22Rv1 (cell line): ENCODE measurements at regions not wholly inside any gene's neighbourhood (a gene's known extent, or its start where the extent isn't known, plus 50 kb on each side); places are given as distances from the start of the nearest gene placed in this dataset.

Experiments
- H3K27ac ChIP-seq: fragments of 450-650 bp; 2 replicates; pipeline ENCODE4 v1.5.1; 2017
- CTCF ChIP-seq: fragments of 450-650 bp; IDR thresholded peaks from 2 replicates; pipeline ENCODE4 v1.5.1; 2017; ENCODE audit warnings: mild to moderate bottlenecking
- ZFX ChIP-seq: fragments of 450-650 bp; IDR thresholded peaks from 2 replicates; pipeline ENCODE4 v1.6.1; 2017; ENCODE audit warnings: antibody characterized with exemption, borderline replicate concordance

DNA sequence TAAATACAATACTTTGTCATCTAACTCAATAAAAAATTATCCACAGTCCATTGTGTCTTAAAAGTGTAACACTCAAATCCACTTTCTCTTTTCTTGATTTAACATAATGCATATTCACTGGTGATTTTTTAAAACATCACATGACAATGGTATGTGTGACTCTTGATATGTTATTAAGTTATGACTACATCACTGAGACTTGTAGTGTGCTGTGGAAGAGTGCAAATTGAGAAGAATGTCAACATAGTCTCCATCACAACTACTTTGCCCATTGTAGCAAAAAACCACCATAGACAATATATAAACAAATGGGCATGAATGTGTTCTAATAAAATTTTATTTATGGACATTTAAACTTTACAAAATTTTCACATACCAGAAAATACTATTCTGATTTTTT is 380.7 kb upstream of the PMFBP1 start:
- no peak for TF ChIP-seq CTCF
- no peak for TF ChIP-seq ZFX
- H3K27ac ChIP-seq: no peak overlapping the region

- TF ChIP-seq ZFX (no peak), CTCF (no peak)
- no peak overlapping the region for H3K27ac ChIP-seq
Observed at GRCh38 chr16:72551649-72552048, 379.7 kb upstream of the PMFBP1 start.

DNA sequence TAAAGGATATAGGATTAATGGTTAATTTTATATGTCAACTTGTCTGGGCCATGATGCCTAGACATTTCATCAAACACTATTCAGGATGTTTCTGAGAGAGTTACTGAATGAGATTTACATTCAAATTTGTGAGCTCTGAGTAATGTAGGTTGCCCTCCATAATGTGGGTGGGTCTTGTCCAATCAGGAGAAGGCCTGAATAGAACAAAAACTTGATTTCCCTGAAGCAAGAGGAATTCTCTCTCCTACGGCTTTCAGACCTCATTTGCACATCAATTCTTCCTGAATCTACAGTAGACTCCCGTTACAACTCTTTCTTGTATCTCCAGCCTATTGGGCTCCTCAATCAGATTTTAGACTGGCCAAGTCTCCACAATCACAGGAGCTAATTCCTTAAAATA is 377.9 kb upstream of the PMFBP1 start:
- TF ChIP-seq ZFX (no peak), CTCF (no peak)
- H3K27ac ChIP-seq: no peak overlapping the region

- no peak overlapping the region for H3K27ac ChIP-seq
Observed at GRCh38 chr16:72542102-72542501, 370.1 kb upstream of the PMFBP1 start.

DNA sequence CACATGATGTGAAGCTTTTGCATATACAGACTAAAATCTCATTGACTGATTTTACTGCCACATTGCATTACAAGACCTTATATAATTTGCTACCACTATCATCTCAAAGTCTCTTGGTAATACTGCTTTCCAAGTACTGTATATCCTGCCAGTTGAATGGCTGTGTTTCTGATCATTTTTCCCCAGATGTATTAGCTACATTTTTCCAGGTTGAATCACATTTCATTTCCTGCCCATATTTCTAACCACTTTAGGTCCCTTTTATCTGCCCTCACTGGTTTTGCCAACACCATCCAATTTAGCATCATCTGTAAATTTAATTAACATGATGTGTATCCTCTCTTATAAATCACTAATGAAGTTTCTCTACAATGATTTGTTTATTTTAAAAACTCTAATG is 365.7 kb upstream of the PMFBP1 start:
- no peak overlapping the region for H3K27ac ChIP-seq

More at GRCh38 chr16:72542102-72542501, 370.1 kb upstream of the PMFBP1 start:
- TF ChIP-seq ZFX (no peak), CTCF (no peak)

DNA sequence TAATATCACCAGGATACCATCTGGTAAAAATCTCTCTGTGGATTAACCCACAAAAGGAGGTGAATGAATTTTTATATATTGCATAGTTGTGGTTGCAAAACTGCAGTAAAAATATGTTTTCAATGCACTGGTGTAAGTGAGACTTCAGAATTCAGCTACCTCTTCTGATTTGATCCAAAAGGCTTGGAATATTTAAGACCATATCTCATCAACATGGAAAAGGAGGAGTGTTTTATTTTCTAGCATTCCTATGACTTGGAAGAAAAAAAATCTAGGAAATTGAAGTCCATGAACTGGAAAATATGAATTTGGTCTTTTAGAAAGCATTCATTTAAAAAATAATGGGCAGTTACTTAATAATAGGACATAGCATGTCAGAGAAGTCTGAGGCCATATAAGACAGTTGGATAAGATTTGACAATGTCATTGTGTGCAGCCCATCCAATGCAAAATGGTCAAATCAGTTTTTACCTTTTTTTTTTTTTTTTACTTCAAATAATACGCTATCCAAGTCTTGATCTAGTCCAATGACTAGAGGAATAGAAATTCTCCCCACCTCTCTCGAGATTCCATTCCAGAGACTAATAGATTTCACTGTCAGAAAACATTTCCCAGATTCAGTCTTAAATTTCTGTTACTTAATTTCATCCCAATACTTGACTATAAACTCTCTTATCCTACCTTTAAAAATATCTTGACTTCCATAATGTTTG is 364.9 kb upstream of the PMFBP1 start:
- no peak overlapping the region for H3K27ac ChIP-seq
- TF ChIP-seq ZFX (no peak), CTCF (no peak)

More for the DNA sequence above, 365.7 kb upstream of the PMFBP1 start:
- TF ChIP-seq ZFX: no peak
- TF ChIP-seq CTCF: no peak

GRCh38 chr16:72532906-72533410 is 361.0 kb upstream of the PMFBP1 start:
- no peak for TF ChIP-seq CTCF
- no peak overlapping the region for H3K27ac ChIP-seq
